IMR-90 (cell line): ENCODE measurements at regions not wholly inside any gene's neighbourhood (a gene's known extent, or its start where the extent isn't known, plus 50 kb on each side); places are given as distances from the start of the nearest gene placed in this dataset.

ENCODE experiments used
- BHLHE40 ChIP-seq: fragments of 150-350 bp; IDR thresholded peaks from 2 replicates; pipeline ENCODE4 v1.6.1; 2016; ENCODE audit warnings: mild to moderate bottlenecking, low read depth, low read length
- CEBPB ChIP-seq: IDR thresholded peaks from 2 replicates; pipeline ENCODE4 v1.6.1; 2012; ENCODE audit warnings: low read depth, low read length, improper control_type of control experiment
- NFE2L2 ChIP-seq: fragments of 150-350 bp; IDR thresholded peaks from 2 replicates; pipeline ENCODE4 v1.6.1; 2016; ENCODE audit warnings: low read depth, mild to moderate bottlenecking, low read length
- POLR2A ChIP-seq: IDR thresholded peaks from 2 replicates; pipeline ENCODE4 v1.6.1; 2012; ENCODE audit warnings: mild to moderate bottlenecking, low read depth, low read length
- SMC3 ChIP-seq: fragments of 150-350 bp; IDR thresholded peaks from 2 replicates; pipeline ENCODE4 v1.6.1; 2016; ENCODE audit warnings: low read depth, mild to moderate bottlenecking, antibody characterized with exemption, low read length, moderate library complexity
- TF ChIP-seq, protein P1 (sequence below): conservative IDR thresholded peaks from 2 replicates; pipeline ENCODE4 v1.5.1; 2012; ENCODE audit warnings: mild to moderate bottlenecking, low read depth, low read length, improper control_type of control experiment

DNA sequence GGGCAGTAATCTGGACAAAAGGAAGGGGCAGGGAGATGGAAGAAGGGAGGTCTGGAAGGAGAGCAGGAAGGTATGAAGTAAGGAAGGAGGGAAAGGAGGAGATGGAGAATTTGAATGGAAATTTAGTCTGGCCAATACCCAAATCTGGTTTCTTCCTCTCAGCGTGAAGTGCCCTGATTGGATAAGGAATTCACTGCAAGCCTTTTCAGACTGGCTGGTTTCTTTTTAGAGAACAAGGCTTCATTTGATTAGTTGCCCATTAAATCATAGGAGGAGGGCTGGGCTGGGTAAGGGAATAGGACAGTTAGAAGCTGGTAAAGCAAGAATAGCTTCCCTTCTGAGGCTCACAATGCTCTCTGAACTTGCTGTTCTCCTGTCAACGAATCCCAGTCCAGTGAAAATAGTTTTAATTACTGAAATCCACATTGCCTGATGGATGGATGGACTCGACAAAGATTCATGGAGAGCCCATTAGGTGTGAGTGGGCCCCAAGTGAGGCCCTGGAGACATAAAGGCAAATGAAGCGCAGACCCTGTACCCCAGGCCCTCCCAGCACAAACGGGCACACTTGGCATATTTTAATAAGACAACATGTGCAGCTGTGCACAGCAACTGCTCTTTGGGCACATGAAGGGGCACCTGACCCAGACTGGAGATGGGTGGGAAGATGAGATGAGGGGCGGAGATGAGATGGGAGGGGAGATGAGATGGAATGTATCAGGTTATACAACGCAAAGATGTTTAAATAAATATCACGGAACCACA lies 347.1 kb upstream of the GATB start:
- TF ChIP-seq, protein P1, sequence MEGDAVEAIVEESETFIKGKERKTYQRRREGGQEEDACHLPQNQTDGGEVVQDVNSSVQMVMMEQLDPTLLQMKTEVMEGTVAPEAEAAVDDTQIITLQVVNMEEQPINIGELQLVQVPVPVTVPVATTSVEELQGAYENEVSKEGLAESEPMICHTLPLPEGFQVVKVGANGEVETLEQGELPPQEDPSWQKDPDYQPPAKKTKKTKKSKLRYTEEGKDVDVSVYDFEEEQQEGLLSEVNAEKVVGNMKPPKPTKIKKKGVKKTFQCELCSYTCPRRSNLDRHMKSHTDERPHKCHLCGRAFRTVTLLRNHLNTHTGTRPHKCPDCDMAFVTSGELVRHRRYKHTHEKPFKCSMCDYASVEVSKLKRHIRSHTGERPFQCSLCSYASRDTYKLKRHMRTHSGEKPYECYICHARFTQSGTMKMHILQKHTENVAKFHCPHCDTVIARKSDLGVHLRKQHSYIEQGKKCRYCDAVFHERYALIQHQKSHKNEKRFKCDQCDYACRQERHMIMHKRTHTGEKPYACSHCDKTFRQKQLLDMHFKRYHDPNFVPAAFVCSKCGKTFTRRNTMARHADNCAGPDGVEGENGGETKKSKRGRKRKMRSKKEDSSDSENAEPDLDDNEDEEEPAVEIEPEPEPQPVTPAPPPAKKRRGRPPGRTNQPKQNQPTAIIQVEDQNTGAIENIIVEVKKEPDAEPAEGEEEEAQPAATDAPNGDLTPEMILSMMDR: no peak
- TF ChIP-seq POLR2A: no peak
- TF ChIP-seq BHLHE40: no peak
- no peak for TF ChIP-seq CEBPB
- TF ChIP-seq SMC3: no peak
- no peak for TF ChIP-seq NFE2L2
